ENCODE measurements at regions not wholly inside any gene's neighbourhood (a gene's known extent, or its start where the extent isn't known, plus 50 kb on each side); places are given as distances from the start of the nearest gene placed in this dataset.
A peak's percentile ranks its signal among the peaks of the same experiment; 100 is the strongest.

- no peak for DNase-seq (ENCODE audit: low spot score)
These were observed 101.5 kb downstream of the UNC5CL start for GRCh38 chr6:40937491-40937890.

GRCh38 chr6:40936818-40937251, 102.2 kb downstream of the UNC5CL start:
- no peak for DNase-seq (ENCODE audit: low spot score)

- no peak for DNase-seq (ENCODE audit: low spot score)
These were observed 105.2 kb downstream of the UNC5CL start for GRCh38 chr6:40933864-40934263.

- DNase-seq (ENCODE audit: low spot score), result no peak
These were observed 106.1 kb downstream of the UNC5CL start for GRCh38 chr6:40932953-40933352.

- no peak for DNase-seq (ENCODE audit: low spot score)
These were observed 106.7 kb downstream of the UNC5CL start for GRCh38 chr6:40932366-40932765.

GRCh38 chr6:40931931-40932330, 107.1 kb downstream of the UNC5CL start:
- DNase-seq (ENCODE audit: low spot score), result no peak

- DNase-seq (ENCODE audit: low spot score), result no peak
These were observed 108.5 kb downstream of the UNC5CL start for GRCh38 chr6:40930555-40930954.

- no peak for DNase-seq (ENCODE audit: low spot score)
These were observed 109.0 kb downstream of the UNC5CL start for GRCh38 chr6:40930045-40930444.

- no peak for DNase-seq (ENCODE audit: low spot score)
These were observed 109.8 kb downstream of the UNC5CL start for GRCh38 chr6:40929176-40929575.

- no peak for DNase-seq (ENCODE audit: low spot score)
These were observed 110.3 kb downstream of the UNC5CL start for GRCh38 chr6:40928763-40929162.

- no peak for DNase-seq (ENCODE audit: low spot score)
These were observed 110.7 kb downstream of the UNC5CL start for GRCh38 chr6:40928307-40928706.

GRCh38 chr6:40925341-40925740, 113.7 kb downstream of the UNC5CL start:
- DNase-seq (ENCODE audit: low spot score), result no peak

GRCh38 chr6:40924839-40925238, 114.2 kb downstream of the UNC5CL start:
- no peak for DNase-seq (ENCODE audit: low spot score)

GRCh38 chr6:40923880-40924279, 115.1 kb downstream of the UNC5CL start:
- no peak for DNase-seq (ENCODE audit: low spot score)

- DNase-seq (ENCODE audit: low spot score), result peak; percentile 19
These were observed 115.7 kb downstream of the UNC5CL start for GRCh38 chr6:40923326-40923725.

- DNase-seq (ENCODE audit: low spot score), result no peak
These were observed 116.7 kb downstream of the UNC5CL start for GRCh38 chr6:40922281-40922680.

- DNase-seq (ENCODE audit: low spot score), result peak; percentile 22
These were observed 120.9 kb downstream of the UNC5CL start for GRCh38 chr6:40918040-40918651.

GRCh38 chr6:40917603-40918002, 121.4 kb downstream of the UNC5CL start:
- no peak for DNase-seq (ENCODE audit: low spot score)

GRCh38 chr6:40916845-40917244, 122.2 kb downstream of the UNC5CL start:
- DNase-seq (ENCODE audit: low spot score), result no peak

GRCh38 chr6:40915165-40915564, 123.9 kb downstream of the UNC5CL start:
- DNase-seq (ENCODE audit: low spot score), result no peak

GRCh38 chr6:40914005-40914404, 125.0 kb downstream of the UNC5CL start:
- DNase-seq (ENCODE audit: low spot score), result no peak

GRCh38 chr6:40912158-40912946, 126.7 kb downstream of the UNC5CL start:
- DNase-seq (ENCODE audit: low spot score), result peak; percentile 67

GRCh38 chr6:40910260-40910893, 128.6 kb downstream of the UNC5CL start:
- DNase-seq (ENCODE audit: low spot score), result no peak
